Suprapubic skin (tissue), 3 donors: ENCODE measurements at regions not wholly inside any gene's neighbourhood (a gene's known extent, or its start where the extent isn't known, plus 50 kb on each side); places are given as distances from the start of the nearest gene placed in this dataset.

Source experiments
- CTCF ChIP-seq, 2 donors: fragments of 200-600 bp in 1 of 2; fragments of 450-650 bp in 1 of 2; sonication (generic) in 1 of 2; IDR thresholded peaks; one replicate each; pipeline ENCODE4 v1.5.1; 2016 to 2019; ENCODE audit warnings: antibody characterized with exemption in 2 of 2, mild to moderate bottlenecking in 1 of 2, moderate library complexity in 1 of 2
- EP300 ChIP-seq: sonication (generic); formaldehyde crosslinking; IDR thresholded peaks from one replicate; pipeline ENCODE4 v1.6.1; 2017; ENCODE audit warnings: antibody characterized with exemption
- POLR2A ChIP-seq, 2 donors: fragments of 450-650 bp; IDR thresholded peaks; one replicate each; pipeline ENCODE4 v1.6.1; 2017; ENCODE audit warnings: antibody characterized with exemption in 2 of 2, mild to moderate bottlenecking in 2 of 2, moderate library complexity in 2 of 2

DNA sequence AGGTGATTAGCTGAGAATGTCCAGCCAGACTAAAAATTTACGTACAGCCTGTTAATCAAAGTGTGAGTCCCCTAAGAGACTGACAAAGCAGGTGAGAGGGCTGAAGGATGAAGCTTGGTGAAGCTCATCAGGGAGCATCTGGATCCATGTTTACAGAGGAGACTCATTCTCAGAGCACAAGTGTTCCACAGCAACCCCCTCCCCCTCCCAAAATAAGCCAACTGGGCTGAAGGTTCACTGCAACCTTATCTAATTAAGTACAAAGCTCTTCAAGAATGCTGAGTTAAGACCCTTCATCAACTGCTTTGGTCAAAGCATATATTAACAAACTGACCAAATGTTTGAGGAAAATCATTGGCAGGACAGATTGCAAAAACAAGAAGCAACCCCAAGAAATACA is 262.6 kb upstream of the ZNF385D start:
- TF ChIP-seq EP300 (no peak), POLR2A (IDR thresholded peaks at IDR 0.05) (no peak), CTCF (IDR thresholded peaks at IDR 0.05) (no peak)
